ENCODE measurements at regions not wholly inside any gene's neighbourhood (a gene's known extent, or its start where the extent isn't known, plus 50 kb on each side); places are given as distances from the start of the nearest gene placed in this dataset.
"Not testable (repeated sequence)": the region's sequence is repeated elsewhere in the genome, so short reads cannot be mapped to it uniquely, and the experiment has no call there.

DNA sequence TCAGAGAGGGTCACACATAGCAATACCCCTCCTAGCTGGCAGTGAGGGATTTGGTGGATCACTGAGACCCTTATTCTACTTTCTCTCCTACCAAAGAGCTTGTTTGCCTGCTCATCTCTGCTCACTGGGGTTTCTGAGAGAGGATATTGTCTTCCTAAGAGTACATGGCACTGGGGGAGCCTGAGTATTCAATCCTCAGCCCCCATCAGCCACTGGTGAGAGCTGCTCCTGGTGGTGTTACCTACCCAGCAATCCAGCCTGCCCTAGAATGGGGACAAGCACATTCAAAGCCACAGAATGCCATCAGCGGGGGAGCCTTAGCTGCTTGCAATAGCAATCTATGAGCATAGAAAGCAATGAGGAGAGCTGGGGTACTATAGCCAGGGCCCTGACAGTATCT is 281.1 kb downstream of the WDR11 start:
- DNase-seq: no peak
- ATAC-seq (ENCODE audit: low FRiP score): no peak
- intact Hi-C loops (cut with DNase I): no loop called here
- no peak overlapping the region for H3K27ac ChIP-seq (ENCODE audit: low read depth in 1 of 2, low read length in 2 of 2)
- H3K4me1 ChIP-seq (ENCODE audit: control insufficient read depth in 1 of 2, insufficient read depth in 2 of 2, low read length in 2 of 2): no peaks in the 10 kb centered on the region
- H3K27me3 ChIP-seq (ENCODE audit: control insufficient read depth in 1 of 2, insufficient read depth in 2 of 2, low read length in 1 of 2): no peaks in the 10 kb centered on the region
- H3K4me3 ChIP-seq (ENCODE audit: low read length in 2 of 2): no peak overlapping the region
- peaks cover 3% of the 10 kb centered on the region for H3K9me3 ChIP-seq (ENCODE audit: control insufficient read depth, low read length)
- no peaks in the 10 kb centered on the region for H3K36me3 ChIP-seq (ENCODE audit: control insufficient read depth in 1 of 2, insufficient read depth in 2 of 2, low read length in 1 of 2)
- 93 to 100% methylated on average over 1 of the region's 1 CpG for WGBS, 2 donors

DNA sequence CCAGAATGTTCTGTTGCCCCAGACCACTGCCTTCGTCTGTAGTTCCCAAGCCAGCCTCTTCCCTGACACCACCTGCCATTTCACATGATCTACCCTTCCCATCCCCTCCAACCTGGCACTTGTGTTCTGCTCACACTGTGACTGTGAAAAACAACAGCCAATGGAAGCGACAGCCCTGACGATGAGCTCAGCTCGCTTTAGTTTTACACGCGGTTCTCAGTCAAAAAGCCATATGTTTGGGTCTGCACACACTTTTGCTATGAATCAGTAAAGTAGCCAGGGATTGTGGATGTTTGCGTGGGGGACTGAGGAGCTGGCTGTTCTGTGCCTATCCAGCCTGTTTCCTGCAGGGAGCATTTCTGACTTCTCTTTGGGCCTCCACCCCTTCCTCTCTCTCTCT is 282.7 kb downstream of the WDR11 start:
- no peak for DNase-seq
- intact Hi-C loops (cut with DNase I): no loop called here
- H3K36me3 ChIP-seq (ENCODE audit: control insufficient read depth in 1 of 2, insufficient read depth in 2 of 2, low read length in 1 of 2): no peaks in the 10 kb centered on the region

DNA sequence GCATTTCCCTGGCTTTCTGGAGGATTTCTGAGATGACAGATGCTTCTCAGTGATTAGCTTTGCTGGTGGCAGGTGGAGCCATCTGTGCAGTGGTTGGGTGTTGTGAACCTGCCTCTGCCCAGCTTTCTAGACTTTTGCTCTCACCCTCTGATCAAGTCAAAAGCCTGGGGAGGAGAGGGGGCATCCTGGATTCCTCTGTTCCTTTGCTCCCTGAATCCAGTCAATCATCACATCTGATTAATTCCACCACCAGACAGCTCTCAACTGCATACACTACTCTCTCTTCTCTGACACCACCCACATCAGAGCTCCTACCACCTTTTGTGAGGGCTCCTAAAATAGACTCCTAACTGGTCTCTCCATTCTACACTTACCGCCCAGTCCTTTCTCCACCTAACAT is 283.5 kb downstream of the WDR11 start:
- H3K27ac ChIP-seq (ENCODE audit: low read depth in 1 of 2, low read length in 2 of 2): no peak overlapping the region
- H3K4me3 ChIP-seq (ENCODE audit: low read length in 2 of 2): no peak overlapping the region
- no peaks in the 10 kb centered on the region for H3K36me3 ChIP-seq (ENCODE audit: control insufficient read depth in 1 of 2, insufficient read depth in 2 of 2, low read length in 1 of 2)
- ATAC-seq (ENCODE audit: low FRiP score) (no peak), DNase-seq (no peak)
- 90 to 93% methylated on average over 1 of the region's 1 CpG for WGBS, 2 donors
- intact Hi-C loops (cut with DNase I): no loop called here
- H3K4me1 ChIP-seq (ENCODE audit: control insufficient read depth in 1 of 2, insufficient read depth in 2 of 2, low read length in 2 of 2): no peaks in the 10 kb centered on the region
- H3K27me3 ChIP-seq (ENCODE audit: control insufficient read depth in 1 of 2, insufficient read depth in 2 of 2, low read length in 1 of 2): no peaks in the 10 kb centered on the region
- H3K9me3 ChIP-seq (ENCODE audit: control insufficient read depth, low read length): peaks cover 3% of the 10 kb centered on the region

More for the DNA sequence above, 282.7 kb downstream of the WDR11 start:
- H3K4me1 ChIP-seq (ENCODE audit: control insufficient read depth in 1 of 2, insufficient read depth in 2 of 2, low read length in 2 of 2): no peaks in the 10 kb centered on the region
- peaks cover 3% of the 10 kb centered on the region for H3K9me3 ChIP-seq (ENCODE audit: control insufficient read depth, low read length)
- no peaks in the 10 kb centered on the region for H3K27me3 ChIP-seq (ENCODE audit: control insufficient read depth in 1 of 2, insufficient read depth in 2 of 2, low read length in 1 of 2)
- WGBS, 2 donors: 90 to 91% methylated on average over 7 of the region's 7 CpGs
- no peak overlapping the region for H3K27ac ChIP-seq (ENCODE audit: low read depth in 1 of 2, low read length in 2 of 2)
- no peak overlapping the region for H3K4me3 ChIP-seq (ENCODE audit: low read length in 2 of 2)
- no peak for ATAC-seq (ENCODE audit: low FRiP score)

DNA sequence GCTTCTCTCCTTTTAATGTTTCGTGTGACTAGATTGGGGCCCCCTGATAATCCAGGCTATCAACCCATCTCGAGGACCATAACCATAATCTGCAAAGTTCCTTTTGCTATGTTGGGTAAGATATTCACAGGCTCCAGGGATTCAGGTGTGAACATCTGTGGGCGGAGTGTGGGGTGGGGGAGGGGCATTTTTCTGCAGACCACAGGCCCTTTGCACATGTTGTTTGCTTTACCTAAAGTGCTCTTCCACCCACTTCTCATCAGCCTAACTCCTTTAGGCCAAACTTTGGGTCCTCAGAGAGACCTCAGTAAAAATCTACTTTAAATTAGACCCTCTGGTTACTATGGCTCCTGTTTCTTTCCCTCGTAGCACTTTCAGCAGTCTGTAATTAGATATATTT is 284.4 kb downstream of the WDR11 start:
- DNase-seq: no peak
- intact Hi-C loops (cut with DNase I): no loop called here

DNA sequence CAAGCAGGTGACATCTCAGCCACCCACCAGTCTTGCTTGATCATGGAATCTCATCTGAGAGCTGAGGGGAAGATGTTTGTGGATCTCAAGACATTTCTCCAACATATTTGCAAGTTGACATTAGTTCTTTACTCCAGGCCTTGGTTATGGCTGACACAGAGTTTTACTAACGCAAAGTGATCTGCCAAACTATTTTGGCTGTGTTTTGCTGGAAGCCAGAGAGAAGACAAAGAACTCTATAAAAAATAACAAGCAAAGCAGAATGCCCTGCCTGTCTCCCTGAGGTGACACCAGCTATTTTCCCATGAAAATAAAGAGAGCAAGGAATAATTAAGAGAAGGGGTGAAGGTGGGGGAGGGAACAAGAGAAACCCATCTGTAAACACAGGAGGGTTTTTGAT is 286.4 kb downstream of the WDR11 start:
- no peaks in the 10 kb centered on the region for H3K27me3 ChIP-seq (ENCODE audit: control insufficient read depth in 1 of 2, insufficient read depth in 2 of 2, low read length in 1 of 2)
- no peak overlapping the region for H3K4me3 ChIP-seq (ENCODE audit: low read length in 2 of 2)
- no peaks in the 10 kb centered on the region for H3K4me1 ChIP-seq (ENCODE audit: control insufficient read depth in 1 of 2, insufficient read depth in 2 of 2, low read length in 2 of 2)
- no peak for DNase-seq
- intact Hi-C loops (cut with DNase I): no loop called here
- H3K27ac ChIP-seq (ENCODE audit: low read depth in 1 of 2, low read length in 2 of 2): no peak overlapping the region
- no peak for ATAC-seq (ENCODE audit: low FRiP score)
- 34 to 35% methylated on average over 1 of the region's 1 CpG for WGBS, 2 donors
- H3K36me3 ChIP-seq (ENCODE audit: control insufficient read depth in 1 of 2, insufficient read depth in 2 of 2, low read length in 1 of 2): no peaks in the 10 kb centered on the region
- no peaks in the 10 kb centered on the region for H3K9me3 ChIP-seq (ENCODE audit: control insufficient read depth, low read length)

More for the DNA sequence above, 284.4 kb downstream of the WDR11 start:
- WGBS, 2 donors: 96 to 98% methylated on average over 4 of the region's 4 CpGs
- ATAC-seq (ENCODE audit: low FRiP score): no peak
- Histone ChIP-seq H3K9me3 (ENCODE audit: control insufficient read depth, low read length) (no peaks in the 10 kb centered on the region), H3K4me1 (ENCODE audit: control insufficient read depth in 1 of 2, insufficient read depth in 2 of 2, low read length in 2 of 2) (no peaks in the 10 kb centered on the region), H3K36me3 (ENCODE audit: control insufficient read depth in 1 of 2, insufficient read depth in 2 of 2, low read length in 1 of 2) (no peaks in the 10 kb centered on the region), H3K27me3 (ENCODE audit: control insufficient read depth in 1 of 2, insufficient read depth in 2 of 2, low read length in 1 of 2) (no peaks in the 10 kb centered on the region), H3K4me3 (ENCODE audit: low read length in 2 of 2) (no peak overlapping the region), H3K27ac (ENCODE audit: low read depth in 1 of 2, low read length in 2 of 2) (no peak overlapping the region)

DNA sequence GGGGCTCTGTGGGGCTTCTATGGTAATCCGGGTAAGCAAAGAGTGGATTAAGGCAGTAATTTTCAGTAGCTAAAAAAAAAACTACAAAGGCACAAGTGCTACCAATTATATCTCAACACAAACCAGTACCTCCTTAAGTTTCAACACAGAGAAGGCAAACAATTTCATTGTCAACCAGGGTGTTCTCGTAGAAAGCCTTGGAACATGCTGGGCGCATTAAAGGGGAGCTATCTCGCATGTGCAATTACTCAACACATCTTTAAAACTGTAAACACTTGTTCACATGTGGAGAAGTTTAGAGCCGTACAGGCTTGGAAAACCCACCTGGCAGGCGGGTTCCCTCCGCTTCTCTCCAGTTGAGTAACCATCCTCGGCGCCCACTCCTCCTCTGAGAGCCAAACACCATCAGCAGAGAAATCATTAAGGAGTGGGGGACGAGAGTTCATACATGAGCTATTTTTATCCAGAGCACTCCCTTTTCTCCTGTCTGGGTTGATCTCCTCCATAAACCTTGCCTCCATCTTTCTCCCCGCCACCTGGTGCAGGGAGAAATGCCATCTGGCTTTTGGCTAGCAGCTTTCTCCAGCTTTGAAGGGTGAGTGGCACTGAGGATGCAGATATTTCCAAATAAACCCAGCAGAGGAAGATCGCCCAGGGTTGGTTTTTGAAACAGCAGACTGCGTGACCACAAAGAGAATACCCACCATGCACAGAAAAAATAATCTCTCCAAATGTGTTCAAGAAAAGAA is 287.1 kb downstream of the WDR11 start:
- DNase-seq: no peak
- no peaks in the 10 kb centered on the region for H3K27me3 ChIP-seq (ENCODE audit: control insufficient read depth in 1 of 2, insufficient read depth in 2 of 2, low read length in 1 of 2)
- H3K4me3 ChIP-seq (ENCODE audit: low read length in 2 of 2): no peak overlapping the region
- intact Hi-C loops (cut with DNase I): no loop called here
- H3K9me3 ChIP-seq (ENCODE audit: control insufficient read depth, low read length): no peaks in the 10 kb centered on the region
- no peak overlapping the region for H3K27ac ChIP-seq (ENCODE audit: low read depth in 1 of 2, low read length in 2 of 2)
- H3K4me1 ChIP-seq (ENCODE audit: control insufficient read depth in 1 of 2, insufficient read depth in 2 of 2, low read length in 2 of 2): no peaks in the 10 kb centered on the region
- no peaks in the 10 kb centered on the region for H3K36me3 ChIP-seq (ENCODE audit: control insufficient read depth in 1 of 2, insufficient read depth in 2 of 2, low read length in 1 of 2)
- no peak for ATAC-seq (ENCODE audit: low FRiP score)
- WGBS, 2 donors: 81 to 86% methylated on average over 13 of the region's 13 CpGs

DNA sequence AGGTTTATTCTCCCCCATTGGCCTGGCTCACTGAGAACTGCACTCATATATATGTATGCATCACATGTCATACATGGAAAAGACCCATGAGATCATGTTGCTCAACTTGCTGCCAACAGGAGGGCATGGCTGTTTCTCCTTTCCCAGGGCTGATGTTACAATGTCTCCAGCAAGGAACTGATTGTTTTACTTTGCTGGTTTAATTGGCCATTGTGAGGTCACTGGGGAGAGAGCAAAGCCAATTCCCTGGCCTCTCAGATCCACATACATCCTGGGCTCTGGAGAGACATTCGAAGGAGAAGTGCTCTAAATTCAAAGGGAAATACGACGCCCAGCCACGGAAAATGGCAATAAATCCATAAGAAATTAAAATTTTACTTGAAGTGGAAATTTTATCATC is 287.8 kb downstream of the WDR11 start:
- ATAC-seq (ENCODE audit: low FRiP score): no peak
- H3K27ac ChIP-seq (ENCODE audit: low read depth in 1 of 2, low read length in 2 of 2): no peak overlapping the region

DNA sequence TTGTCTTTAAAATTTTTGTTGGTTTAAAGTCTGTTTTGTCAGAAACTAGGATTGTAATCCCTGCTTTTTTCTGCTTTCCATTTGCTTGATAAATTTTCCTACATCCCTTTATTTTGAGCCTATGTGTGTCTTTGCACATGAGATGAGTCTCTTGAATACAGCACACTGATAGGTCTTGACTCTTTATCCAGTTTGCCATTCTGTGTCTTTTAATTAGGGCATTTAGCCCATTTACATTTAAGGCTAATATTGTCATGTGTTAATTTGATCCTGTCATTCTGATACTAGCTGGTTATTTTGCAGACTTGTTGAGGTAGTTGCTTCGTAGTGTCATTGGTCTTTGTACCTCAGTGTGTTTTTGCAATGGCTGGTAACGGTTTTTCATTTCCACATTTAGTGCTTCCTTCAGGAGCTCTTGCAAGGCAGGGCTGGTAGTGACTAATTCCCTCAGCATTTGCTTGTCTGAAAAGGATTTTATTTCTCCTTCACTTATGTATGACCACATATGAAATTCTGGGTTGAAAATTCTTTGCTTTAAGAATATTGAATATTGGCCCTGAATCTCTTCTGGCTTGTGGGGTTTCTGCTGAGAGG is 294.7 kb downstream of the WDR11 start:
- H3K9me3 ChIP-seq (ENCODE audit: control insufficient read depth, low read length); H3K36me3 ChIP-seq (ENCODE audit: control insufficient read depth in 1 of 2, insufficient read depth in 2 of 2, low read length in 1 of 2); H3K4me3 ChIP-seq (ENCODE audit: low read length in 2 of 2); H3K27ac ChIP-seq (ENCODE audit: low read depth in 1 of 2, low read length in 2 of 2); intact Hi-C loops (cut with DNase I); H3K4me1 ChIP-seq (ENCODE audit: control insufficient read depth in 1 of 2, insufficient read depth in 2 of 2, low read length in 2 of 2); H3K27me3 ChIP-seq (ENCODE audit: control insufficient read depth in 1 of 2, insufficient read depth in 2 of 2, low read length in 1 of 2); DNase-seq; ATAC-seq (ENCODE audit: low FRiP score): not testable (repeated sequence)
- WGBS, 2 donors: 33 to 37% methylated on average over 2 of the region's 2 CpGs

More for the DNA sequence above, 287.8 kb downstream of the WDR11 start:
- peaks cover 3% of the 10 kb centered on the region for H3K9me3 ChIP-seq (ENCODE audit: control insufficient read depth, low read length)
- H3K36me3 ChIP-seq (ENCODE audit: control insufficient read depth in 1 of 2, insufficient read depth in 2 of 2, low read length in 1 of 2): no peaks in the 10 kb centered on the region
- no peaks in the 10 kb centered on the region for H3K4me1 ChIP-seq (ENCODE audit: control insufficient read depth in 1 of 2, insufficient read depth in 2 of 2, low read length in 2 of 2)
- 92 to 93% methylated on average over 4 of the region's 4 CpGs for WGBS, 2 donors
- H3K27me3 ChIP-seq (ENCODE audit: control insufficient read depth in 1 of 2, insufficient read depth in 2 of 2, low read length in 1 of 2): no peaks in the 10 kb centered on the region
- intact Hi-C loops (cut with DNase I): no loop called here
- no peak overlapping the region for H3K4me3 ChIP-seq (ENCODE audit: low read length in 2 of 2)
- no peak for DNase-seq

DNA sequence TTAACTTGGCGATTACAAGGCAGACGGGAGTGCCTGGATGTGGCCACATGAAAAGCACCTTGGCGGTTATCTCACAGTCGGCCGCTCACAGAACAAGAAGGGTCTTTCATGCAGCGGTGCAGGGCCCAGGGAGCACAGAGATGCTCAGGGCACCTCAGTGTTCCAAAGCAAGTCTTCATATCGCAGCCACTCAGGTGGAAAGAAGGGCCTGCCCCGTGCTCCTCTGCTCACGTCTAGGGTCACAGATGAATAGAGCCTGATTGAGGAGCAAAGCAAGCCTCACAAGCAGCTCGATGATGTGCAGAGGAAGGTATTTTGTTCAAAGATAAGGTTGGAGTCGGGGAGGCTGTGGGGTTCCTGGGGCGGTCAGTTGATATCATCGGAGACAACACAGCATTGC is 297.8 kb downstream of the WDR11 start:
- H3K4me3 ChIP-seq (ENCODE audit: low read length in 2 of 2): no peak overlapping the region
- ATAC-seq (ENCODE audit: low FRiP score) (no peak), DNase-seq (no peak)
- H3K9me3 ChIP-seq (ENCODE audit: control insufficient read depth, low read length): peaks cover 4% of the 10 kb centered on the region
- intact Hi-C loops (cut with DNase I): no loop called here
- WGBS, 2 donors: 88 to 93% methylated on average over 13 of the region's 13 CpGs
- no peaks in the 10 kb centered on the region for H3K27me3 ChIP-seq (ENCODE audit: control insufficient read depth in 1 of 2, insufficient read depth in 2 of 2, low read length in 1 of 2)
- no peaks in the 10 kb centered on the region for H3K36me3 ChIP-seq (ENCODE audit: control insufficient read depth in 1 of 2, insufficient read depth in 2 of 2, low read length in 1 of 2)
- no peak overlapping the region for H3K27ac ChIP-seq (ENCODE audit: low read depth in 1 of 2, low read length in 2 of 2)
- H3K4me1 ChIP-seq (ENCODE audit: control insufficient read depth in 1 of 2, insufficient read depth in 2 of 2, low read length in 2 of 2): no peaks in the 10 kb centered on the region

Measured in aorta (tissue), 5 donors.